Activated T-cell treated with anti-CD3 and anti-CD28 coated beads for 24 hours (primary cell): ENCODE measurements at regions not wholly inside any gene's neighbourhood (a gene's known extent, or its start where the extent isn't known, plus 50 kb on each side); places are given as distances from the start of the nearest gene placed in this dataset.
A peak's percentile ranks its signal among the peaks of the same experiment; 100 is the strongest.

Experiments used
- DNase-seq: peaks from one replicate; pipeline ENCODE4 v3.0.0-alpha.2; 2020; ENCODE audit warnings: low read depth

DNA sequence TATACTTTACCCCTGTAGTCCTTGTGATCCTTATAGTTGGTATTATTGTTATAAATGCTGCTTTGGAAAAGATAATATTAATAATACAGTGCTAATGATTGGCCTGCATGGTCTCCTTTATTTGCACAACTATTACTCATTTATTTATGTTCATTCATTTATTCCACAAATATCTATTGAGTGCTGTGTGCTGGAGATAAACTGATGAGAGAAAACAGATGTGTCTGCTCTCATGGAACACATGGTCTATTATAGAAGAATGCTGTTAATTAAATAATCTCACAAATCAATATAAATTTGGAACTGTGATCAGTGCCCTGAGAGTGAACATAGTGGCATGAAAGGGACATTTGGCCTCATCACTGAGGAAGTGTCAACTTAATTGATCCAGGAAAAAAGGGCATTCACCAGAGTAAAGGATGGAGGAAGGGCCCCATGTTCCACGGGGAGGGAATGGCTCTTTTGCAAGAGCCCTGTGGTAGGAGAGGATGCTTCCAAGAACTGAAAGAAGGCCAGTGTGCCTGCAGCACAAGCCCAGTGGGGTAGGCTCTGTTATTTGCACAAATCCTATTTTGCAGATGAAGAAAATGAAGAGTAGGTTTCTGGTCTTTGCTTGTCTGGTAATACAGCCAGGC lies 91.5 kb upstream of the STK39 start:
- no peak for DNase-seq

GRCh38 chr2:168340931-168341330 lies 93.5 kb upstream of the STK39 start:
- DNase-seq, result no peak

DNA sequence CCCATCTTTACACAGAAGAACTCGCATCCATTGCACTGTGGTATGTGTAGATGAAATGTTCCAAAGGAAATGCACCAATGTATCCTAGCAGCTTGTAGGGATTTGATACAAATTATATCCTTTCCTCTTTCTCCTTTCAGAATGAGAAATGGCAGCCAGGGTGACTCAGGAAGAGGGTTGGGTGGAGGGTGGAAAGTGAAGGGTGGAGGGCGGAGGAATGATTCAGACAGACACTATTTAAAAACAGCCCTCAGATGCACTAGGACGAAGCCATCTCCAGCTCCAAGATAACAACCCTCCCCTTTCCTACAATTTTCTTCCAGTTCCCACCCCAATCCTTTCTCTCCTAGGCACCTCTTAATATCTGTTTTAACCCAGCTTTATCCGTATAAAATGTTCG lies 96.2 kb upstream of the STK39 start:
- no peak for DNase-seq

DNA sequence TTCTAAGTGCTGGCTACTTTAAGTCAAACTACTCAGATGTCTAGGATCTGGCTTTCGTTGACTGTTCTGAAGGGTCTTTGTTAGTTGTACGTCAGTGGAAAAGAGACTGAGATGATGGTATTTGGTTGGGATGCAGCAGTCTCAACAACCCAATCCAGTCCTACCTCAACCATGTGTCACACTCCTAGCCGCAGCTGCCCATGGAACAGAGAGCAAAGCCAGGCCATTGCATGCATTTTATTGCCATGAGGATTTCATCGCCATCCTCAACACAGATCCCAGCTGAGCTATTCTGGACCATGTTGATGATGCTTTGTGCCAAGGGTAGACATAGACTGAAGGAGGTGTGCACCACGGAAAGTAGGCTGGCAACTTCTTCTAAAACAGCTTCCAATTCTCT lies 97.3 kb upstream of the STK39 start:
- no peak for DNase-seq

GRCh38 chr2:168345601-168346000 lies 98.2 kb upstream of the STK39 start:
- DNase-seq, result no peak

GRCh38 chr2:168346725-168347477 lies 99.5 kb upstream of the STK39 start:
- peak; percentile 56 for DNase-seq

DNA sequence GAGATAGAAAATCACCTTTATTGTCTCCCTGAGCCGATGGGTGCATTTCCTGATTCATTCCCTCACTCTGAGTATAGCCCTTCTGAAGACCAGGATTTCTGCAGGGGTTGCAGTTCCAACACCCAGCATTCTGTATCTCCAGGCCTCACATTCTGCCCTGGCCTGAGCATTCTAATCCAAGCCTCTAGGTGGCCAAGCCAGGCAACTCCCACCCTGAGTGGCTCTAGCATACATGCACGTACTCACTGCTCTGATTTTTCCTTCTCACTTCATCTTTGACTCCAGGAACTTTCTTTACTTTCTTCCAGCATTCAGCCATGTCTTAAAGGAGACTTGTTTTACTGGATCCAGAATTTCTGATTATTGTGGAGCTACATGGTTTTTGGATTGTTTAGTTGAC lies 100.7 kb upstream of the STK39 start:
- DNase-seq, result no peak

- DNase-seq, result no peak
Observed at GRCh38 chr2:168350380-168350779, 103.0 kb upstream of the STK39 start.

- DNase-seq, result no peak
Observed at GRCh38 chr2:168353251-168353650, 102.8 kb upstream of the CERS6 start.

DNA sequence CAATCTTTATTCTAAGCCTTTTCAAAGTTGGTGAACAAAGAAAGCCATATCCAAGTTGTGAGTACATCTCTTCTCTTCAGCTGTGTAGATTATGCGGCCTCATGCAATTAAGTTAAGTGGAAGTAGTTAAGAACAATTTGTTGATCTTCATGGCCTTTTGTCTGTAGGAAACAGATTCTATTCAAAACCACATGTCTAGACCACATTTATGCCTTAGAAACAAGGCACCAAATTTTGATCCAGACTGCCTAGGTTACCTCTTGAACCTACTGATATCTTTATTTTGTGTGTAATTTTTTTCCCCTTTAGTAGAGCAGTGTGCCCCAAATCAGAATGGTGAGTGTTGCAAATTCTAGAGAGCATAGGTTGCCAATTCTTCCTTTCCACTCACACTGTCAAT lies 101.6 kb upstream of the CERS6 start:
- DNase-seq, result no peak

DNA sequence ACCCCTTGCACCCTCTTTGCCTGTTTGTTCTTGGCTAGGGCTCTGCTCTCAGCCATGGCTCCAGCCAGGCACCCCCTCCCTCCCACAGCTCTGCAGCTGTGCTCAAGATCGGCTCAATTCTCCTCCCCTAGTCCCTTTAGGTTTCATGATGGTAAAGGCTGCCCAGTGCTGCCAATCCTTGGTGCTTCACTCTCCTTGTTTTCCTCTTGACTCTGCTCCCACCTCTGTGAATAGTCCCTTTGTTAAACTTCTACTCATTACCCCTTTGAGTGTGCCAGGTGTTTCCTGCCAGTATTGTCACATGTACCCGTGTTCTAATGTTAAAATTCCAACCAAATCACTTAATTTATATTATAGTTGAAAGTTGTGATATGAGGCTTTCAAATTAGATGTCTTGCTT lies 101.0 kb upstream of the CERS6 start:
- no peak for DNase-seq

GRCh38 chr2:168355779-168356476 lies 100.1 kb upstream of the CERS6 start:
- no peak for DNase-seq

DNA sequence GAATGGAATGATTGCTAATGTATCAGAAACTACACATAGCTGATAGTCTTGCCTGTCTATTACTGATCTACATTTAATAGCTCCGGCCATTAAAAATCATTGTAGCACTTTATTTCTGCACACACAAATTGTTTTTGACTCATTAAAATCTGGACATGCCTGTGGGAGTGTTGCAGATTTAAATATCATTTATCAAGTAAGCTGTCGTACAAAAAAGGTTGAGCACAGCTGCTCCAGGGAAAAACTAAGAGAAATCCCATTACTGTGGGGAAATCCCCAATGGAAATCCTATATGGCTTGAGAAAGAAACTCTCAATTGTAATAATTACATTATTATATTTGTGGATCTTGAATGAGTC lies 99.6 kb upstream of the CERS6 start:
- DNase-seq, result no peak

DNA sequence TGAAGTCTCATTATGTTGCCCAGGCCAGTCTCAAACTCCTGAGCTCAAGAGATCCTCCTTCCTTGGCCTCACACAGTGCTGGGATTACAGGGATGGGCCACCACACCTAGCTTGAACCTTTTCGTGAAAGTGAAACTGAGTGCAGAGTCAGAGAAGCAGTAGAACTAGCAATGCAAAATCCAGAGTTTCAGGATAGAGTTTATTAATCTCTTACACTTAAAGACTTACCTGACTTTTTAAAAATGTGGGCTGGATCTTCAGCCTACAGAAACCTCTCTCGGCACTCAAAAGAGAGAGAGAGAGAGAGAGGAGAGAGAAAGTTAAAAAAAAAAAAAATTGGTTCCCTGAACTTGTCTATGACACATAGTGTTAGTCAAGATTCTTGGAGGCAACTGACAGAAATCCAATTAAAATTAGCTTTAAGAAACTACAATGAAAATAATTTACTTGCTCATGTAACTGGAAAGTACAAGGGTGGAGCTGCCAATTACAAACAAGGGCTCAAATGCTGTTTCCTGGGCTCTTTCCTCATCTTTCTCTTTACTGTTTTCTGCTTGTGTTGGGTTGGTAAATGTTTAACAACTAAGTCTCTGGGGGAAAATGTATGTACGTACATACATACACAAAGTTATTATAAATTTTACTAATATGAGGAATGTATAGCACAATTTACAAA lies 98.1 kb upstream of the CERS6 start:
- no peak for DNase-seq

- DNase-seq, result no peak
Observed at GRCh38 chr2:168359082-168359481, 97.0 kb upstream of the CERS6 start.

- no peak for DNase-seq
Observed at GRCh38 chr2:168363347-168364092, 92.6 kb upstream of the CERS6 start.

DNA sequence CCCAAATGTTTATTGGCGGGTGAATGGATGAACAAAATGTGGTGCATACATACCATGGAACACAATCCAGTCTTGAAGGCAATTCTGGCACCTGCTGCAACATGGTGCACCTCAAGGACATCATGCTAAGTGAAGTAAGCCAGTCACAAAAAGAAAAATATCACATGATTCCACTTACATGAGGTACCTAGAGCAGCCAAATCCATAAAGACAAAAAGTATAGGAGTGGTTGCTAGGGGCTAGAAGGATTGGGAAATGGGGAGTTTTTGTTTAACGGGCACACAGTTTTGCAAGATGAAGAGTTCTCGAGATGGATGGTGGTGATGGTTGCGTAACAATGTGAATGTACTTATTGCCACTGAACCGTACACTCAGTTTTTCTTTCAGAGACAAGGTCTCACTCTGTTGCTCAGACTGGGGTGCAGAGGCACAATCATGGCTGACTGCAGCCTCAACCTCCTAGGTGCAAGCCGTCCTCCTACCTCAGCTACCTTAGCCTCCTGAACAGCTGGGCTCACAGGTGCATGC lies 90.9 kb upstream of the CERS6 start:
- DNase-seq, result no peak

DNA sequence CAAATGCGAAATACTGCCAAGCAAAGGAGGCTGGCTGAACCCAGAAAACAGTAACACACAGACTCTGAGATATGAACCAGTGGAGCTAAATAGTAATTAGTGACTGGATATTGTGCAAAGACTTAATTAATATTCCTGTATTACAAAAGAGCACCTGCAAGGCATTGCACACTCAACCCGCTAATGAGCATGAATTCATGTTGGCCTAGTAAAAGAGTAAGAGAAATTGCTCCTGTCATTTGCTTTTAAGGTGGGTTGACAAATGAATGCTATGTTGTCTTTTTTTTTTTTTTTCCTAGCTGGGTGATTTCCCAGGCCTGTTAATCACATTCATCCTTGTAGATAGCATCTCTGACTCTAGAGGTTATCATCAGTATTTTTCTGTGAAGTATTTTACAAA lies 87.0 kb upstream of the CERS6 start:
- no peak for DNase-seq

DNA sequence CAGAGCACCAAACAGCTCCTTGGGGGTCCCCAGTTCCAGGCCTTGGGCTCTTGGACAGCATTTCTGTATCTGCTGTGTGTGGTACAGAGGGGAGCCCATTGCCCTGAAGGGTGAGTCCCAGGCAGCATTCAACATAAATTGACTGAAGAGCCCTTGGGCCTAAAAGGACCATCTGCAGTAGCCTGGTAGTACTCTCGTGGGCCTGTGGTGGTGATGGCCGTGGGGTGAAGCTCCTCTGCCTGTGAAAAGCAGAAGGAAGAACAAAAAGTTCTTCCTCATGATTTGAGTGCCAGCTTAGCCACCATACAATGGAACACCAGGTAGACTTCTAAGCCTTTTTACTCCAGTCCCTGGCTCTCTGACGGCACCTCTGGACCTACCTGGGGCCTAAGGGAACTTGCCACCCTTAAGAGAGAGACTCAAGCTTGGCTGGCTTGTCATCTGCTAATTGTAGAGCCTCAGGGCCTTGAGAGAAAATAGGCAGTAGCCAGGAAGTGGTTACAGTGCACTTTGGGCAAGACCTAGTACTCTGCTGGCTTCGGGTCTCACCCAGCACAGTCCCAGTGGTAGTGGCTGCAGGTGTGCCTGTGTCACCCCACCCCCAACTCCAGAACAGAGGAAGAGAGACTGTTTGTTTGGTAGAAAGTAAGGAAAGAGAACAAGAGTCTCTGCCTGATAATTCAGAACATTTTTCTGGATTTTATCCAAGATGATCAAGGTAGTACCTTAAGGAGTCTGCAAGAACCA lies 84.6 kb upstream of the CERS6 start:
- DNase-seq, result no peak

- DNase-seq, result no peak
Observed at GRCh38 chr2:168373468-168373867, 82.6 kb upstream of the CERS6 start.

GRCh38 chr2:168375195-168375798 lies 80.8 kb upstream of the CERS6 start:
- DNase-seq, result no peak
